ENCODE measurements at regions not wholly inside any gene's neighbourhood (a gene's known extent, or its start where the extent isn't known, plus 50 kb on each side); places are given as distances from the start of the nearest gene placed in this dataset.
A peak's percentile ranks its signal among the peaks of the same experiment; 100 is the strongest.

DNA sequence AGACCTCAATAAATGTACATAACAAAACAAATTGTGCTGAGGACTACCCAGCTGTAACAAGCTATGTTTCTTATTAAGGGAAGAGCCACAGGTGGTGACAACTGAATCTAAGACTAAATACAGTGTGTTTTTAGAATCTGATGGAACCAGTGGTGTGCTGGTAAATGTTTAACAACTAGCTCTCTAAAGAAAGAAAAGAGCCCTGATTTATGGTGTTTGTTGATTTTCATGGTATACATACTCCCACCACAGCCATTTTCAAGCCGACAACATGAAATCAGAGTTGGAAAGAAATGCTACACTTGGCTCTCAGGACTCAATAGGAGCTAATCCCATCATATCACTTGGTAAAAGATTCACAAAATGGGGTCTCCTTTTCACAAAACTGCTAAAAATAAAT lies 89.8 kb upstream of the FNDC3B start:
- no peak for TF ChIP-seq CTCF (IDR thresholded peaks at IDR 0.05; ENCODE audit: low read depth, low read length)
- DNase-seq (ENCODE audit: low read depth, low spot score): no peak
- in situ Hi-C loops (cut with HindIII; ENCODE audit: low sequenced_read_pairs): no loop called here
- no peak overlapping the region for H3K4me3 ChIP-seq (ENCODE audit: low read depth, low read length)

DNA sequence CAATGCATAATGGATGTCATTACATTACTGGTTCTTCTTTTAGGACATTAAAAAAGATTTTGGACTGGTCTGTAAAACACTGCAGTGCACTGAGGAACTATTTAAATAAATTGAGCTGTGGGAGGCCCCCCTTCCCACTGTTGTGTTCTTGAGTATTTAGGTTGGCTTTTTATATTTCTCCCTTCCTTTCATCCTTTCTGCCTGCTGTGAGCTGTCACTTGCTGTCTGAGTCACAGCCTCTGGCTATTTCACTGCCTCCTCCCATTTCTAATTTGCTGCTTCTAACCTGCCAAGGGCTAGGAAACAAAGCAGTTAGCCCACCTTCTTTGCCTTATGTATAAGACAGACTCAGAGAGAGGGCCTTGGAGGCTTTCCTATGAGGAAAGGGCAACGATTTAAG lies 89.0 kb upstream of the FNDC3B start:
- no peak overlapping the region for H3K4me3 ChIP-seq (ENCODE audit: low read depth, low read length)
- in situ Hi-C loops (cut with HindIII; ENCODE audit: low sequenced_read_pairs): no loop called here
- no peak for TF ChIP-seq CTCF (IDR thresholded peaks at IDR 0.05; ENCODE audit: low read depth, low read length)
- DNase-seq (ENCODE audit: low read depth, low spot score): peak; percentile 76

- no peak overlapping the region for H3K4me3 ChIP-seq (ENCODE audit: low read depth, low read length)
Measured at GRCh38 chr3:171951597-171951996, 87.8 kb upstream of the FNDC3B start.

DNA sequence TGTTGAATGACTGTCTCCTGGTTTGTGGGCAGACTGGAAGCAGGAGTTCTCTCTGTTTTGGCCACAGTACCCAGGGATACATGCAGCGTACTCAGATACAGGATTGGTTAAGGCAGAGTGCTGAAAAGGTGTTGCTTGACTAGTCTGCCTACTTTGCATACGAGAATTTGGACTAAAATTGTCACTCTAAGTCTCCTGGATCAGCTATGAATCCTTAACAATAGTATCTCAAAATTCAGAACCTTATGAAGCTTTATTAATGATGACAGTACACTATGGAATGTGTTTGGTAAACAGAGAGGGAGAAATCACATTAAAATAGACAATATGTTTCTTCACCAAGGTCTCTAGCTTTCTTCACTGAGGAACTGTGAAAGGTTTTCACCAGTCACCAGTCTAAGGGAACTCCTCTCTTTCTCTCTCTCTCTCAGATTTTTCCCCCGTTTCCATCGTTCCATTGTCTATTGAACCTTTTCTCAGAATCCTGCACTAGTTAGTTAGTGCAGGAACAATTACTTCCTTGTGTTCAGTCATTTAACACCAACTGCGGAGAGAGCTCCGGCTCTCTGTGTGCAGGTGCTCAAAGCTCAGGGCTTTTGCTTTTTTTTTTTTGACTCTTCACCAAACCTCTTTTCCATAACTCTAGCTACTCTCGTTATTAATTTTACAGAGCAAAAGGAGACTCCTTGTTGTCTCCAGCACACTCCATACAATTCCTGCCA lies 85.9 kb upstream of the FNDC3B start:
- H3K4me3 ChIP-seq (ENCODE audit: low read depth, low read length): no peak overlapping the region
- no peak for DNase-seq (ENCODE audit: low read depth, low spot score)
- in situ Hi-C loops (cut with HindIII; ENCODE audit: low sequenced_read_pairs): no loop called here
- no peak for TF ChIP-seq CTCF (IDR thresholded peaks at IDR 0.05; ENCODE audit: low read depth, low read length)

More at GRCh38 chr3:171951597-171951996, 87.8 kb upstream of the FNDC3B start:
- no peak for TF ChIP-seq CTCF (IDR thresholded peaks at IDR 0.05; ENCODE audit: low read depth, low read length)
- DNase-seq (ENCODE audit: low read depth, low spot score): no peak
- in situ Hi-C loops (cut with HindIII; ENCODE audit: low sequenced_read_pairs): no loop called here

DNA sequence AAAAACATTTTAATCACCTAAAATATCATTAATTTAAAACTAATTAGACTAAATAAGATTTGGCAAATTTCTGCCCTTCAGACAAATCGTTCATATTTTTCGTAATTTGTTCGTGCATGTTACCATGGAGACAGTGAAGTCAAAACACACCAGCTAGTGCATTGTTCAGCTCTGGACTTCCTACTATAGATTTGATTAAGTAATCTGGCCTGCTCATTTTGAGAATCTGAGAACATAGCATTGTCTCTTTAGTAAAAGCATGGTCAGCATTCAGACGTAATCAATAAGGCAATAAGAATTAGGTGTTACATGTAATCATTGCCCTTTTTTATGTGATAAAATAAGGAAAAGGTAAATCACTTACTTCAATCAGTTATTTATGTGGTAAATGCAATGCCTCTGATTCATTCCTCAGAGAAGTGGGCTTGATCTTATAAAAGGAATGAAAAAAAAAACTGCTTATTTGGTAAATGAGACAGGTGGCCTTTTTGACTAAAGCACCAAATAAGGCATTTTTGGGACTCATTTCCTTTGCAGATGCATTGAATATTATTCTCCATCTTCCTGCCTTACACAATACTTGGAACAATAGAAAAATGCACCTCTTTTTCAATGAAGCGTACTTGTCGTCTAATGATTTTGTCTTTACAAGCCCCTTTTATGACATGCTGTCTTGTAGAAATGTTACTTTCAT lies 84.5 kb upstream of the FNDC3B start:
- no peak for DNase-seq (ENCODE audit: low read depth, low spot score)
- in situ Hi-C loops (cut with HindIII; ENCODE audit: low sequenced_read_pairs): no loop called here

GRCh38 chr3:171955598-171955997 lies 83.8 kb upstream of the FNDC3B start:
- TF ChIP-seq CTCF (IDR thresholded peaks at IDR 0.05; ENCODE audit: low read depth, low read length): no peak
- no peak for DNase-seq (ENCODE audit: low read depth, low spot score)
- H3K4me3 ChIP-seq (ENCODE audit: low read depth, low read length): no peak overlapping the region
- in situ Hi-C loops (cut with HindIII; ENCODE audit: low sequenced_read_pairs): no loop called here

More for the DNA sequence above, 84.5 kb upstream of the FNDC3B start:
- no peak overlapping the region for H3K4me3 ChIP-seq (ENCODE audit: low read depth, low read length)
- TF ChIP-seq CTCF (IDR thresholded peaks at IDR 0.05; ENCODE audit: low read depth, low read length): no peak

All from astrocyte of the spinal cord (primary cell).